Activated CD4-positive, alpha-beta T cell treated with anti-CD3 and anti-CD28 coated beads, Interleukin-10, Interleukin-2, amounts not matched to agents 100 ng/mL and 50 ng/mL, durations not matched to agents 16 hours and 8 hours (primary cell): ENCODE measurements at regions not wholly inside any gene's neighbourhood (a gene's known extent, or its start where the extent isn't known, plus 50 kb on each side); places are given as distances from the start of the nearest gene placed in this dataset.
A peak's percentile ranks its signal among the peaks of the same experiment; 100 is the strongest.

Source experiments
- DNase-seq: peaks from one replicate; pipeline ENCODE4 v3.0.0-alpha.2; 2020

DNA sequence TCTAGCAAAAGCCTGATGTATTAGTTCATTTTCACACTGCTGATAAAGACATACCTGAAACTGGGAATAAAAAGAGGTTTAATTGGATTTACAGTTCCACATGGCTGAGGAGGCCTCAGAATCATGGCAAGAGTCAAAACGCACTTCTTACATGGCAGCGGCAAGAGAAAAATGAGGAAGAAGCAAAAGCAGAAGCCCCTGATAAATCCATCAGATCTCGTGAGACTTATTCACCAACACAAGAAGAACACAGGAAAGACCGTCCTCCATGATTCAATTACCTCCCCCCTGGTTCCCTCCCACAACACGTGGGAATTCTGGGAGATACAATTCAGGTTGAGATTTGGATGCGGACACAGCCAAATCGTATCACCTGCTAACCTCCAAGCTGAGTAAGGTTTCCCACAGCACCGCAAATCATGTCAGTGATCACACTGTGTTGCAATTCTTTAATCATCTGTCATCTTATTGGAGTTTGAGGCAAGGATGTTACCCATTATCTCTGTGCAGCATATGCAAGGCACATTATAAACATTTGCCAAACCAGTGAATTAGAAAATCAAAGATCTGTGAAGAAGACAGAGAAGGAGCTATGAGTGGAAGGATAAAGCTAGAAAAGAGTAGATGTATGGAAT, 128.5 kb downstream of the ZNF281 start:
- DNase-seq, result no peak

GRCh38 chr1:200279810-200280411, 129.9 kb downstream of the ZNF281 start:
- DNase-seq, result peak; percentile 32

DNA sequence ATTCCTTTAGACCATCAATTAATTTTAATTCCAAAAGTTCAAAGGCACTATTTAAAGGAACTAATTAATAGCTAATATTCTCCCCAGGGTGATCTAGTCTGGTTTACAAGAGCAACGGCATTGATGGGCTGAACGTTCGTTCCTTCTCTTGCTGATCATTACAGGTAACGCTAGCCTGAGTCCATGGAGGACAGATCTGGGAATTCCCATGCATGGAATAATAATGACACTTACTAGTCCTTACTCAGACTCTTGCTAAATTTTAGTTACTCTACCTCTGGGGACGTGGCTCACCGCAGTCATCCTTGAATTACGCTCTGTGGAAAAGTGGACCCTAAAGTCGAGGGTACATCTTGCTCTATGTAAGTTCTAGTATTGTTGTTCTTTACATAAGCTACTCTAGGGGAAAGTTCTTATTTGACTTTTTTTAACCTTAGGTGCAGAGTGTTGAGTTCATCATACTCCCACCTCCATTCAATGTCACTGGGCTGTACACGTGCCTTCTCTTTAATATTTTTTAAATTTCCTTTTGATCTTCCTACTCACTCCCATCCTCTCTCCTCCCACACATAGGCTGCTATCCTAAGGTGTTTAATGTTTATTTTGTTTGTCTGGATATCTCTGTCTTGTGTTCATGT, 133.9 kb downstream of the ZNF281 start:
- no peak for DNase-seq

DNA sequence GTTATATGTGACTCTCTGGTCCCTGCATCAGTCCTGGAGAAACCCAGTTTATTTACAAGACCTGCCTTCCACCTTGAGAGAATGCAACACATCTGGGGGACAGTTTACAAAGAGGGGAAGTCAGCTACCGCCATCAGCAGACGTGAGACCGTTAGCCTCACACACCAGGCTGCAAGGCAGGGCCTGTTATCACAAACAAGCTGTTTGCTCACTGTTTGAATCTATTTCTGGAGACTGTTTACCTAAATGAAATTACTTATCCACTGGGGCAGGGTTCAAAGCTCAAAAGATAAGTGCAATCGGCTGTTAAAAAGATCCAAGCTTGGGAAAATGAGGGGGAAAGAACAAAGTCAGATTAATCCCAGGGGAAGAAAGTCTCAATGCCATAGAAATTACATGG, 134.4 kb downstream of the ZNF281 start:
- DNase-seq, result no peak

DNA sequence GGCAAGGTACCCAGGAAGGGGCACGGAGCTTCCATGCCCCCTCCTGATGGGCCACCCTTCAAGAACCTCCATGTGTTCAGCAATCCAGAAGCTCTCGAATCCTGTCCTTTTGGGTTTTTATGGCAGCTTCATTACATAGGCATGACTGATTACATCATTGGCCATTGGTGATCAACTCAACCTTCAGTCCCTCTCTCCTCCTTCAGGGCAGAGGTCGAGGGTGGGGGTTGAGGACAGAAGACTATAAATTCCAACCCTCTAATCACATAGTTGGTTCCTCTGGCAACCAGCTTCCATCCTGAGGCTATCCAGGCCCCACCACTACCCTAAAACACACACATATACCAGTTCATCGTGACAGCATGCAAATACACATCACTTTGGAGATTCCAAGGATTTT, 135.7 kb downstream of the ZNF281 start:
- no peak for DNase-seq

DNA sequence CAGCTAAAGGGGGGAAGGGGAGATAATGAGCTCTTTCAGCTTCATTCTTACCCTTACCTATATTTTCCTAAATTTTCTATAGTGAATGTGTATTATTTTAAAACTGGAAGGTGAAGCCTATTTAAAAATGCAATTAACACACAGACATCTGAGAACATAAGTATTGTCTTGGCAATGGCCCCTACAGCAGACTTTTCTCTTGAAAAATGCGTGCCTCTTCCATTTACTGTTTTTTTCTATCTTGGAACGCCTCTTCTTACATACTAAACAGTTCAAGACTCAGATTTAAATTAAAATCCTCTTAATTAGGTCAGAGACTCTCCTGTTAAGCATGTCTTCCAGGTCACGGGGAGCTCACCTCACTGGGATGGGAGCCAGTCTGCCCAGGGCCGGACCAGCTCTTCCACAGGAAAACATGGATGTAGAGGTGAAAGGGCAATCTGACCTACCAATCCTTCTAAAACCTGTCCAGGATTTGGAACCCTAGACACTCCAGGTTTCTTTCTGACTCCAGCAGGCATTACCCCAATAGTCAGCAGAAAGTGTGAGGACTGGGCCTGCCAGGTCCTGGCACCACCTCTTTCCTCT, 137.3 kb downstream of the ZNF281 start:
- DNase-seq, result no peak

- DNase-seq, result no peak
These were observed 140.6 kb downstream of the ZNF281 start for GRCh38 chr1:200269256-200269655.

- no peak for DNase-seq
These were observed 141.9 kb downstream of the ZNF281 start for GRCh38 chr1:200267937-200268336.

DNA sequence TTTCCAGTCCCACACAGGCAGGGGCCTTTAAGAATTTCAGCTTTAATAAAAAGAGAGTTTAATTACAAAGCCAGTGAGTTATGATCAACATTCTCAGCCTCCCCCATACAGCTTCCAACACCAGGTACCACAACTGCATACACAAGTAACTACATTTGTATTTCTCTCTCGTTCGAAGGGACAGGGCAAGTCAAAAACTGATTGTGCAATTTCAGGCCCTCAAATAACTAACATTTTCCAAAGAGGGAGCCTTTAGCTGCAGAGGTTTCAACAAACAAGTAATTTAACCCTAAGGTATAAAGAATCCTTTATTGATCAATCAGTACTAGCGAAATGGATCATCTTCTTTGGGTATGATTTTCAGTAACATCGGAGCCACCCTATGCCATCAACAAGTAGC, 142.4 kb downstream of the ZNF281 start:
- DNase-seq, result no peak

- no peak for DNase-seq
These were observed 143.0 kb downstream of the ZNF281 start for GRCh38 chr1:200266871-200267270.

DNA sequence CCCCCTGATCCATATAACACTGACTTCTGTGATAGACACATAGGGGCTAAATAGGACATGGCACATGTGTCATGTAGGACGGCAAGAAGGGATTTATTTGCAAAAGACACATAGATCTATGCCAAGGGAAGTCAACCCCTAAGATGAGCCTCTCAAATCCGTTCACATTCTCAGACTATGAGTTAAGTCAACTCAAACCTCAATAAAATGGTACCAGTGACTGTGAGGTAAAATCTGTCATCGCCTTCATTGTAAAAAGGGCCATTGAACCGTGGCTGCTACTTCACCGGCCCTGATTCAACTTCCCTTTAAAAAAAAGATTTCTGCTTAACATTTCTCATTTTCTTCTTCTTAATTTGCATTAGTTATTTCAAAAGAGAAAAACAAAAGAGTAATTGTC, 144.0 kb downstream of the ZNF281 start:
- no peak for DNase-seq

- DNase-seq, result no peak
These were observed 144.7 kb downstream of the ZNF281 start for GRCh38 chr1:200265104-200265503.

- DNase-seq, result no peak
These were observed 146.6 kb downstream of the ZNF281 start for GRCh38 chr1:200263203-200263602.

- peak; percentile 55 for DNase-seq
These were observed 147.4 kb downstream of the ZNF281 start for GRCh38 chr1:200262326-200262965.

- no peak for DNase-seq
These were observed 149.1 kb downstream of the ZNF281 start for GRCh38 chr1:200260597-200261335.

GRCh38 chr1:200258447-200259375, 151.1 kb downstream of the ZNF281 start:
- DNase-seq, result peak; percentile 49

DNA sequence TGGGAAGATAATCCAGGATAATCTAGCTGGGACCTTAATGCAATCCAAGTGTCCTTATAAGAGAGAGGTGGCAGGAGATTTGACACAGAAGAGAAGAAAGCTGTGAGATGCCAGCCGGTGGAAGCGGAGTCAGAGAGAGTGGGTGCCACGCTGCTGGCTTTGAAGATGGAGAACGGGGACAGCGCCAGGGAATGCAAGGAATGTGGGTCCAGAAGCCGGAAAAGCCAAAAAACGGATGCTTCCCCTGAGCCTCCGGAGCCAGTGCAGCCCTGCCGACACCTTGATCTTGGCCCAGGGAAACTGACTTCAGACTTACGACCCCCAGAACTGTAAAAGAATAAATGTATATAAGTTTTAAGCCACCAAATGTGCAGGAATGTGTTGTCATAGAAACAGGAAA, 152.6 kb downstream of the ZNF281 start:
- no peak for DNase-seq

GRCh38 chr1:200254602-200255001, 155.2 kb downstream of the ZNF281 start:
- peak; percentile 47 for DNase-seq

DNA sequence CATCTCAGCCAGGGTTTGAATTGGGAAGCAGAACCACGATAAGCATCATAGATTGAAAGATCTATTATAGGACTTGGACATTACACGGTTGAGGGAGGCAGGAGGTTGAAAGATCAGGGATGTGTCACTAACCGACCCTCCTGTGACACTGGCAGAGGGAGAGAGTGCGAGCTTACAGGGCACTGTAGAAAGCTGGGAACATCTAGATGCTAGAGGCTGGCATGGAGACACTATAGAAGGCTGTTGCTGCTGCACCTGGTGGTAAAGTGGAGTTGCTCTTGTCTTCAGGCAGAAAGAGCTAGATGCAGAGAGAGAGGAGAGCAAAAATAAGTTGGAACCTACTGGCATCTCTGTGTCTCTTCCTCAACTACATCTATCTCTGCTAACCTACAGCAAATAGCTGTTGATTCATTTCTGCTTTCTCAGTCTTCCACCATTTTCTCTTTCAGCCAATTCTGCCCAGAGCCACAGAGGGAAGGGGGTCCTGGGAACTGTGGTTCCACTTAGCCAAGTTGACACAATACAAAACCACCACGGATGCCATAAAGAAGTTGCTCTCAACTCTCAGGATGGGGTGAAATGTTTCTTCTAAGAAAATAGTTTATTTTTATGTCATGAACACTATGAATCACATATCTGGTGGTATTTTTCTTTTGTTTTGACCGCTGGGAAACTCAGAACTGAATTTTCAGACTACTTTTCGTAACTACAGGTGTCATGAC, 155.9 kb downstream of the ZNF281 start:
- peak; percentile 86 for DNase-seq

DNA sequence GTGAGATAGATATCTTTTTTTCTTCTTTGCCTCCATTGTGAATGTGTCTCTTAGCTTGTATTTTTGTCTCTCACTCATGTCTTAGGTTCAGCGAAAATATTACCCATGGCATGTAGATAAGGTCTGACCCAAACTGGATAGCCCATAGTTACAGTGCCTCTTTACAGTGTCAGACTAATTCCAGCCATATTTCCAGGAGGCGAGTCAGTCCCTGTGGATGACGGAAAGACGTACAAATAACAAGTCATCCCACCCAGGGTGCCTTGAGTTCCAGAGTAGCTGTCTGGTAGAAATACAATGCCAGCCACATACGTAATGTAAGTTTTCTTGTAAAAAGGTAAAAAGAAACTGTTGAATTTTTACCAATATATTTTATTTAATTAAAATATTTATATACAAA, 157.3 kb downstream of the ZNF281 start:
- DNase-seq, result no peak

- DNase-seq, result no peak
These were observed 159.4 kb downstream of the ZNF281 start for GRCh38 chr1:200250469-200250868.
